WTC11 (cell line): ENCODE measurements at regions not wholly inside any gene's neighbourhood (a gene's known extent, or its start where the extent isn't known, plus 50 kb on each side); places are given as distances from the start of the nearest gene placed in this dataset.

Experiments
- ATAC-seq: fragments of 200-7000 bp; cut with Tn5 transposase; 2 replicates; pipeline ENCODE4 v1.10.0; 2021; ENCODE audit warnings: mild to moderate bottlenecking, moderate library complexity
- CTCF ChIA-PET: fragments of 300-600 bp; sonication (Branson Sonifier 250); formaldehyde crosslinking; loops from one replicate; lab custom pipeline; 2021; ENCODE audit warnings: antibody characterized with exemption; lab: Charles Lee
- POLR2A ChIA-PET: fragments of 350-600 bp; sonication (Branson Sonifier 250); formaldehyde crosslinking; loops from one replicate; lab custom pipeline; 2021; ENCODE audit warnings: antibody characterized with exemption; lab: Charles Lee
- DNase-seq: peaks from one replicate; pipeline ENCODE4 v3.0.0; 2021; ENCODE audit warnings: low spot score
- H3K27ac Mint-ChIP-seq: 2 replicates; pipeline ENCODE4 v1.8.0; 2021; ENCODE audit warnings: mixed read lengths
- H3K27me3 Mint-ChIP-seq: 2 replicates; pipeline ENCODE4 v1.8.0; 2021; ENCODE audit warnings: low read depth, mild to moderate bottlenecking, moderate library complexity, mixed read lengths
- H3K36me3 Mint-ChIP-seq: 2 replicates; pipeline ENCODE4 v1.8.0; 2021; ENCODE audit warnings: mixed read lengths
- H3K4me1 Mint-ChIP-seq: 2 replicates; pipeline ENCODE4 v1.8.0; 2022; ENCODE audit warnings: mixed read lengths
- H3K4me3 Mint-ChIP-seq: 2 replicates; pipeline ENCODE4 v1.8.0; 2021; ENCODE audit warnings: mild to moderate bottlenecking, moderate library complexity, mixed read lengths
- H3K9me3 Mint-ChIP-seq: 2 replicates; pipeline ENCODE4 v1.8.0; 2021; ENCODE audit warnings: mixed read lengths
- RELA ChIP-seq: sonication (generic); formaldehyde crosslinking; IDR thresholded peaks from 2 replicates; pipeline ENCODE4 v1.8.1; 2022; ENCODE audit warnings: missing genetic modification reagents, mild to moderate bottlenecking, borderline replicate concordance
- RORB ChIP-seq: fragments of 250-450 bp; sonication (Bioruptor Pico); IDR thresholded peaks from 2 replicates; pipeline ENCODE4 v1.9.0; 2021; ENCODE audit warnings: mild to moderate bottlenecking
- TCF7 ChIP-seq: sonication (generic); formaldehyde crosslinking; IDR thresholded peaks from 2 replicates; pipeline ENCODE4 v1.8.0; 2022; ENCODE audit warnings: mild to moderate bottlenecking, low read depth, missing genetic modification reagents, moderate library complexity
- ZNF416 ChIP-seq: fragments of 250-450 bp; sonication (Bioruptor Pico); IDR thresholded peaks from 2 replicates; pipeline ENCODE4 v1.9.0; 2021; ENCODE audit warnings: mild to moderate bottlenecking, inconsistent platforms
- TF ChIP-seq, protein P1 (sequence below): fragments of 250-450 bp; sonication (Bioruptor Pico); IDR thresholded peaks from 2 replicates; pipeline ENCODE4 v1.8.0; 2021; ENCODE audit warnings: mild to moderate bottlenecking
- TF ChIP-seq, protein P2 (sequence below): sonication (generic); formaldehyde crosslinking; IDR thresholded peaks from 2 replicates; pipeline ENCODE4 v1.8.0; 2022; ENCODE audit warnings: mild to moderate bottlenecking, missing genetic modification reagents
- TF ChIP-seq, protein P3 (sequence below): sonication (generic); formaldehyde crosslinking; IDR thresholded peaks from 2 replicates; pipeline ENCODE4 v1.8.1; 2023; ENCODE audit warnings: mild to moderate bottlenecking, missing genetic modification reagents, moderate library complexity
- TF ChIP-seq, protein P4 (sequence below): sonication (generic); formaldehyde crosslinking; IDR thresholded peaks from 2 replicates; pipeline ENCODE4 v1.8.0; 2022; ENCODE audit warnings: mild to moderate bottlenecking, missing genetic modification reagents
- TF ChIP-seq, protein P5 (sequence below): fragments of 250-450 bp; sonication (Bioruptor Pico); IDR thresholded peaks from 2 replicates; pipeline ENCODE4 v1.9.0; 2021; ENCODE audit warnings: mild to moderate bottlenecking, borderline replicate concordance
- TF ChIP-seq, protein P6 (sequence below): fragments of 250-450 bp; sonication (Bioruptor Pico); IDR thresholded peaks from 2 replicates; pipeline ENCODE4 v1.9.0; 2021; ENCODE audit warnings: mild to moderate bottlenecking
- TF ChIP-seq, protein P7 (sequence below): fragments of 250-450 bp; sonication (Bioruptor Pico); IDR thresholded peaks from 2 replicates; pipeline ENCODE4 v1.9.0; 2021; ENCODE audit warnings: moderate library complexity, mild to moderate bottlenecking, inconsistent platforms, borderline replicate concordance
- TF ChIP-seq, protein P8 (sequence below): sonication (generic); formaldehyde crosslinking; IDR thresholded peaks from 2 replicates; pipeline ENCODE4 v1.8.0; 2023; ENCODE audit warnings: missing genetic modification reagents
- TF ChIP-seq, protein P9 (sequence below): sonication (generic); formaldehyde crosslinking; IDR thresholded peaks from 2 replicates; pipeline ENCODE4 v1.8.1; 2023; ENCODE audit warnings: mild to moderate bottlenecking, moderate library complexity, missing genetic modification reagents
- TF ChIP-seq, protein P10 (sequence below): sonication (generic); formaldehyde crosslinking; IDR thresholded peaks from 2 replicates; pipeline ENCODE4 v1.8.1; 2023; ENCODE audit warnings: mild to moderate bottlenecking, missing genetic modification reagents

DNA sequence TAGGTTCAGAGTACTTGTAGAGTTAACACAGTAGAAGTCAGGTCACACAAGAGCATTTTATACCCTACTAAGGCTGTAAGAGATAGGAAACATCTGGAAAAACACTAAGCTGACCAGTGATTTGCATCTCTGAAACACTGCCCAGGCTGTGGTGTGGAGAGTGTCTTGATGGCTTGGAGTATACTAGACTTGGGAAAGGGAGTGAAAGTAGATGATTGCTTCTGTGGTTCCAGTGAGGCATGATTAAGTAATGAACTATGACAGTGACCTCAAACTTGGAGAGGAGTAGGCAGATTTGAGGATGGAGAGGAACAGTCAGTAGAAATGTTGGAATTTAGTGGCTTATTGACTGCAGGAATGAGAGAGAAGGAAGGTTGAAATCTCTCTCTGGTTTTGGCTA is 201.2 kb downstream of the FLRT2 start:
- Mint-ChIP-seq H3K4me1 (peaks cover 21% of the 10 kb centered on the region), H3K36me3 (no peaks in the 10 kb centered on the region), H3K9me3 (no peaks in the 10 kb centered on the region)
- CTCF ChIA-PET, result interaction anchor here (1.1 kb wide), 1 partner anchor 202 kb away, joined by 3 read pairs; no protein-coding TSS in a partner anchor
- TF ChIP-seq, protein P1, sequence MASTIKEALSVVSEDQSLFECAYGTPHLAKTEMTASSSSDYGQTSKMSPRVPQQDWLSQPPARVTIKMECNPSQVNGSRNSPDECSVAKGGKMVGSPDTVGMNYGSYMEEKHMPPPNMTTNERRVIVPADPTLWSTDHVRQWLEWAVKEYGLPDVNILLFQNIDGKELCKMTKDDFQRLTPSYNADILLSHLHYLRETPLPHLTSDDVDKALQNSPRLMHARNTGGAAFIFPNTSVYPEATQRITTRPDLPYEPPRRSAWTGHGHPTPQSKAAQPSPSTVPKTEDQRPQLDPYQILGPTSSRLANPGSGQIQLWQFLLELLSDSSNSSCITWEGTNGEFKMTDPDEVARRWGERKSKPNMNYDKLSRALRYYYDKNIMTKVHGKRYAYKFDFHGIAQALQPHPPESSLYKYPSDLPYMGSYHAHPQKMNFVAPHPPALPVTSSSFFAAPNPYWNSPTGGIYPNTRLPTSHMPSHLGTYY (CRISPR knock-in tag), result no peak
- TF ChIP-seq, protein P2, sequence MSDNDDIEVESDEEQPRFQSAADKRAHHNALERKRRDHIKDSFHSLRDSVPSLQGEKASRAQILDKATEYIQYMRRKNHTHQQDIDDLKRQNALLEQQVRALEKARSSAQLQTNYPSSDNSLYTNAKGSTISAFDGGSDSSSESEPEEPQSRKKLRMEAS (CRISPR knock-in tag), result no peak
- TF ChIP-seq RORB (CRISPR knock-in tag) (no peak), RELA (CRISPR knock-in tag) (no peak)
- TF ChIP-seq, protein P3, sequence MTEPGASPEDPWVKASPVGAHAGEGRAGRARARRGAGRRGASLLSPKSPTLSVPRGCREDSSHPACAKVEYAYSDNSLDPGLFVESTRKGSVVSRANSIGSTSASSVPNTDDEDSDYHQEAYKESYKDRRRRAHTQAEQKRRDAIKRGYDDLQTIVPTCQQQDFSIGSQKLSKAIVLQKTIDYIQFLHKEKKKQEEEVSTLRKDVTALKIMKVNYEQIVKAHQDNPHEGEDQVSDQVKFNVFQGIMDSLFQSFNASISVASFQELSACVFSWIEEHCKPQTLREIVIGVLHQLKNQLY, result no peak
- TF ChIP-seq, protein P4, sequence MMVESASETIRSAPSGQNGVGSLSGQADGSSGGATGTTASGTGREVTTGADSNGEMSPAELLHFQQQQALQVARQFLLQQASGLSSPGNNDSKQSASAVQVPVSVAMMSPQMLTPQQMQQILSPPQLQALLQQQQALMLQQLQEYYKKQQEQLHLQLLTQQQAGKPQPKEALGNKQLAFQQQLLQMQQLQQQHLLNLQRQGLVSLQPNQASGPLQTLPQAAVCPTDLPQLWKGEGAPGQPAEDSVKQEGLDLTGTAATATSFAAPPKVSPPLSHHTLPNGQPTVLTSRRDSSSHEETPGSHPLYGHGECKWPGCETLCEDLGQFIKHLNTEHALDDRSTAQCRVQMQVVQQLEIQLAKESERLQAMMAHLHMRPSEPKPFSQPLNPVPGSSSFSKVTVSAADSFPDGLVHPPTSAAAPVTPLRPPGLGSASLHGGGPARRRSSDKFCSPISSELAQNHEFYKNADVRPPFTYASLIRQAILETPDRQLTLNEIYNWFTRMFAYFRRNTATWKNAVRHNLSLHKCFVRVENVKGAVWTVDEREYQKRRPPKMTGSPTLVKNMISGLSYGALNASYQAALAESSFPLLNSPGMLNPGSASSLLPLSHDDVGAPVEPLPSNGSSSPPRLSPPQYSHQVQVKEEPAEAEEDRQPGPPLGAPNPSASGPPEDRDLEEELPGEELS, result no peak
- TF ChIP-seq, protein P5, sequence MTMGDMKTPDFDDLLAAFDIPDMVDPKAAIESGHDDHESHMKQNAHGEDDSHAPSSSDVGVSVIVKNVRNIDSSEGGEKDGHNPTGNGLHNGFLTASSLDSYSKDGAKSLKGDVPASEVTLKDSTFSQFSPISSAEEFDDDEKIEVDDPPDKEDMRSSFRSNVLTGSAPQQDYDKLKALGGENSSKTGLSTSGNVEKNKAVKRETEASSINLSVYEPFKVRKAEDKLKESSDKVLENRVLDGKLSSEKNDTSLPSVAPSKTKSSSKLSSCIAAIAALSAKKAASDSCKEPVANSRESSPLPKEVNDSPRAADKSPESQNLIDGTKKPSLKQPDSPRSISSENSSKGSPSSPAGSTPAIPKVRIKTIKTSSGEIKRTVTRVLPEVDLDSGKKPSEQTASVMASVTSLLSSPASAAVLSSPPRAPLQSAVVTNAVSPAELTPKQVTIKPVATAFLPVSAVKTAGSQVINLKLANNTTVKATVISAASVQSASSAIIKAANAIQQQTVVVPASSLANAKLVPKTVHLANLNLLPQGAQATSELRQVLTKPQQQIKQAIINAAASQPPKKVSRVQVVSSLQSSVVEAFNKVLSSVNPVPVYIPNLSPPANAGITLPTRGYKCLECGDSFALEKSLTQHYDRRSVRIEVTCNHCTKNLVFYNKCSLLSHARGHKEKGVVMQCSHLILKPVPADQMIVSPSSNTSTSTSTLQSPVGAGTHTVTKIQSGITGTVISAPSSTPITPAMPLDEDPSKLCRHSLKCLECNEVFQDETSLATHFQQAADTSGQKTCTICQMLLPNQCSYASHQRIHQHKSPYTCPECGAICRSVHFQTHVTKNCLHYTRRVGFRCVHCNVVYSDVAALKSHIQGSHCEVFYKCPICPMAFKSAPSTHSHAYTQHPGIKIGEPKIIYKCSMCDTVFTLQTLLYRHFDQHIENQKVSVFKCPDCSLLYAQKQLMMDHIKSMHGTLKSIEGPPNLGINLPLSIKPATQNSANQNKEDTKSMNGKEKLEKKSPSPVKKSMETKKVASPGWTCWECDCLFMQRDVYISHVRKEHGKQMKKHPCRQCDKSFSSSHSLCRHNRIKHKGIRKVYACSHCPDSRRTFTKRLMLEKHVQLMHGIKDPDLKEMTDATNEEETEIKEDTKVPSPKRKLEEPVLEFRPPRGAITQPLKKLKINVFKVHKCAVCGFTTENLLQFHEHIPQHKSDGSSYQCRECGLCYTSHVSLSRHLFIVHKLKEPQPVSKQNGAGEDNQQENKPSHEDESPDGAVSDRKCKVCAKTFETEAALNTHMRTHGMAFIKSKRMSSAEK (CRISPR knock-in tag), result no peak
- TF ChIP-seq, protein P6, sequence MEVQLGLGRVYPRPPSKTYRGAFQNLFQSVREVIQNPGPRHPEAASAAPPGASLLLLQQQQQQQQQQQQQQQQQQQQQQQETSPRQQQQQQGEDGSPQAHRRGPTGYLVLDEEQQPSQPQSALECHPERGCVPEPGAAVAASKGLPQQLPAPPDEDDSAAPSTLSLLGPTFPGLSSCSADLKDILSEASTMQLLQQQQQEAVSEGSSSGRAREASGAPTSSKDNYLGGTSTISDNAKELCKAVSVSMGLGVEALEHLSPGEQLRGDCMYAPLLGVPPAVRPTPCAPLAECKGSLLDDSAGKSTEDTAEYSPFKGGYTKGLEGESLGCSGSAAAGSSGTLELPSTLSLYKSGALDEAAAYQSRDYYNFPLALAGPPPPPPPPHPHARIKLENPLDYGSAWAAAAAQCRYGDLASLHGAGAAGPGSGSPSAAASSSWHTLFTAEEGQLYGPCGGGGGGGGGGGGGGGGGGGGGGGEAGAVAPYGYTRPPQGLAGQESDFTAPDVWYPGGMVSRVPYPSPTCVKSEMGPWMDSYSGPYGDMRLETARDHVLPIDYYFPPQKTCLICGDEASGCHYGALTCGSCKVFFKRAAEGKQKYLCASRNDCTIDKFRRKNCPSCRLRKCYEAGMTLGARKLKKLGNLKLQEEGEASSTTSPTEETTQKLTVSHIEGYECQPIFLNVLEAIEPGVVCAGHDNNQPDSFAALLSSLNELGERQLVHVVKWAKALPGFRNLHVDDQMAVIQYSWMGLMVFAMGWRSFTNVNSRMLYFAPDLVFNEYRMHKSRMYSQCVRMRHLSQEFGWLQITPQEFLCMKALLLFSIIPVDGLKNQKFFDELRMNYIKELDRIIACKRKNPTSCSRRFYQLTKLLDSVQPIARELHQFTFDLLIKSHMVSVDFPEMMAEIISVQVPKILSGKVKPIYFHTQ, result no peak
- TF ChIP-seq, protein P7, sequence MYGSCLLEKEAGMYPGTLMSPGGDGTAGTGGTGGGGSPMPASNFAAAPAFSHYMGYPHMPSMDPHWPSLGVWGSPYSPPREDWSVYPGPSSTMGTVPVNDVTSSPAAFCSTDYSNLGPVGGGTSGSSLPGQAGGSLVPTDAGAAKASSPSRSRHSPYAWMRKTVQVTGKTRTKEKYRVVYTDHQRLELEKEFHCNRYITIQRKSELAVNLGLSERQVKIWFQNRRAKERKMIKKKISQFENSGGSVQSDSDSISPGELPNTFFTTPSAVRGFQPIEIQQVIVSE, result no peak
- TF ChIP-seq, protein P8, sequence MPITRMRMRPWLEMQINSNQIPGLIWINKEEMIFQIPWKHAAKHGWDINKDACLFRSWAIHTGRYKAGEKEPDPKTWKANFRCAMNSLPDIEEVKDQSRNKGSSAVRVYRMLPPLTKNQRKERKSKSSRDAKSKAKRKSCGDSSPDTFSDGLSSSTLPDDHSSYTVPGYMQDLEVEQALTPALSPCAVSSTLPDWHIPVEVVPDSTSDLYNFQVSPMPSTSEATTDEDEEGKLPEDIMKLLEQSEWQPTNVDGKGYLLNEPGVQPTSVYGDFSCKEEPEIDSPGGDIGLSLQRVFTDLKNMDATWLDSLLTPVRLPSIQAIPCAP (CRISPR knock-in tag), result no peak
- TF ChIP-seq, all 79 proteins: peak for 0
- POLR2A ChIA-PET, result no interaction called here
- Mint-ChIP-seq H3K27me3 (no peaks in the 10 kb centered on the region), H3K27ac (no peak overlapping the region), H3K4me3 (no peak overlapping the region)
- DNase-seq, result no peak
- no peak for ATAC-seq

DNA sequence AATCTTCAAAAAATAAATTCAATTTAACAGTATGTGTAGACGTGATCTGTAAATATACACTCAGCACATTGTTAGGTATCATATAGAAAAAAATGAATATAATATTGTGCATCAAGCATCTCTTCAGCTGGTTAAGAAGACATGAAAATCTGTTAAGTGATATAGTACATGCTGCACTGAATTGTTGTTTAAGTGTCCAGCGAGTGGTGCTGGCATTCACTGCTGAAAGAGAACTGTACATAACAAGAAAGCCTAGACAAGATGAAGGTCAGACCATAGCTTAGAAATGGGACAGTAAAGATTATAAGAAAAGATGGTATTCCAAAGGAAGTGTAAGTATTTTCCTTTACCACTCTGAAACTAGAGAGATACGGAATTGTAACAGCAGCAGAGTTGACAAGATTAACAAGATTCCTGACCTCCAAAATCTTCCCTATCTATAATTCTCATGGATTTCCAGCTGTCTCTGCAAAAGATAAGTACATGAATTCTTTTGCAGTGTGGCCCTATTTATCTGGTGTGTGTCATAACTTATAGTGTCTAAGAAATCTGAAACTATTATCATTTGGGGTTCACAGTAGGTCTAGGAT is 198.6 kb downstream of the FLRT2 start:
- Mint-ChIP-seq H3K27me3 (no peaks in the 10 kb centered on the region), H3K4me1 (peaks cover 21% of the 10 kb centered on the region), H3K4me3 (no peak overlapping the region), H3K27ac (no peak overlapping the region), H3K36me3 (no peaks in the 10 kb centered on the region), H3K9me3 (no peaks in the 10 kb centered on the region)
- ATAC-seq (no peak), DNase-seq (no peak)
- CTCF ChIA-PET, result no interaction called here
- POLR2A ChIA-PET, result no interaction called here
- TF ChIP-seq, protein P9, sequence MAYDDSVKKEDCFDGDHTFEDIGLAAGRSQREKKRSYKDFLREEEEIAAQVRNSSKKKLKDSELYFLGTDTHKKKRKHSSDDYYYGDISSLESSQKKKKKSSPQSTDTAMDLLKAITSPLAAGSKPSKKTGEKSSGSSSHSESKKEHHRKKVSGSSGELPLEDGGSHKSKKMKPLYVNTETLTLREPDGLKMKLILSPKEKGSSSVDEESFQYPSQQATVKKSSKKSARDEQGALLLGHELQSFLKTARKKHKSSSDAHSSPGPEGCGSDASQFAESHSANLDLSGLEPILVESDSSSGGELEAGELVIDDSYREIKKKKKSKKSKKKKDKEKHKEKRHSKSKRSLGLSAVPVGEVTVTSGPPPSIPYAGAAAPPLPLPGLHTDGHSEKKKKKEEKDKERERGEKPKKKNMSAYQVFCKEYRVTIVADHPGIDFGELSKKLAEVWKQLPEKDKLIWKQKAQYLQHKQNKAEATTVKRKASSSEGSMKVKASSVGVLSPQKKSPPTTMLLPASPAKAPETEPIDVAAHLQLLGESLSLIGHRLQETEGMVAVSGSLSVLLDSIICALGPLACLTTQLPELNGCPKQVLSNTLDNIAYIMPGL (CRISPR knock-in tag), result no peak
- TF ChIP-seq, protein P2 (CRISPR knock-in tag), result no peak
- TF ChIP-seq ZNF416 (no peak), TCF7 (CRISPR knock-in tag) (no peak)
- TF ChIP-seq, protein P10, sequence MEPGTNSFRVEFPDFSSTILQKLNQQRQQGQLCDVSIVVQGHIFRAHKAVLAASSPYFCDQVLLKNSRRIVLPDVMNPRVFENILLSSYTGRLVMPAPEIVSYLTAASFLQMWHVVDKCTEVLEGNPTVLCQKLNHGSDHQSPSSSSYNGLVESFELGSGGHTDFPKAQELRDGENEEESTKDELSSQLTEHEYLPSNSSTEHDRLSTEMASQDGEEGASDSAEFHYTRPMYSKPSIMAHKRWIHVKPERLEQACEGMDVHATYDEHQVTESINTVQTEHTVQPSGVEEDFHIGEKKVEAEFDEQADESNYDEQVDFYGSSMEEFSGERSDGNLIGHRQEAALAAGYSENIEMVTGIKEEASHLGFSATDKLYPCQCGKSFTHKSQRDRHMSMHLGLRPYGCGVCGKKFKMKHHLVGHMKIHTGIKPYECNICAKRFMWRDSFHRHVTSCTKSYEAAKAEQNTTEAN (CRISPR knock-in tag), result no peak
